Natural killer cell (primary cell): ENCODE measurements at regions not wholly inside any gene's neighbourhood (a gene's known extent, or its start where the extent isn't known, plus 50 kb on each side); places are given as distances from the start of the nearest gene placed in this dataset.

ENCODE experiments used
- ATAC-seq, 3 donors: fragments of 150-1000 bp in 2 of 3; fragments of 200-7000 bp in 1 of 3; cut with Tn5 transposase; 1 replicate in 1 of 3; 2 replicates in 2 of 3; pipeline ENCODE4 v1.10.0; 2021; ENCODE audit warnings: mild to moderate bottlenecking in 2 of 3, moderate library complexity in 2 of 3
- DNase-seq, 2 donors: peaks; one replicate each; pipeline versions ENCODE4 v3.0.0 to v3.0.0-alpha.2; 2013 to 2021; ENCODE audit warnings: mixed read lengths in 1 of 2
- H3K27ac ChIP-seq: one replicate; pipeline ENCODE4 v1.5.1; 2013; ENCODE audit warnings: mild to moderate bottlenecking, low read length
- H3K27me3 ChIP-seq: one replicate; pipeline ENCODE4 v1.6.1; 2013; ENCODE audit warnings: low read length; ENCODE audit not compliant: control insufficient read depth, insufficient read depth
- H3K36me3 ChIP-seq: one replicate; pipeline ENCODE4 v1.6.1; 2013; ENCODE audit warnings: low read length; ENCODE audit not compliant: control insufficient read depth, insufficient read depth
- H3K4me1 ChIP-seq: one replicate; pipeline ENCODE4 v1.6.1; 2013; ENCODE audit warnings: low read length; ENCODE audit not compliant: control insufficient read depth, insufficient read depth
- H3K4me3 ChIP-seq: one replicate; pipeline ENCODE4 v1.5.1; 2013; ENCODE audit warnings: low read length
- H3K9me3 ChIP-seq: one replicate; pipeline ENCODE4 v1.6.1; 2013; ENCODE audit warnings: low read length; ENCODE audit not compliant: control insufficient read depth, insufficient read depth
- H3K27ac Mint-ChIP-seq, 2 donors: one replicate each; pipeline ENCODE4 v1.8.0; 2022; ENCODE audit warnings: mild to moderate bottlenecking in 2 of 2, mixed read lengths in 2 of 2, moderate library complexity in 1 of 2
- H3K27me3 Mint-ChIP-seq, 2 donors: one replicate each; pipeline ENCODE4 v1.8.0; 2022; ENCODE audit warnings: low read depth in 2 of 2, mixed read lengths in 2 of 2
- H3K36me3 Mint-ChIP-seq: one replicate; pipeline ENCODE4 v1.8.0; 2022; ENCODE audit warnings: mixed read lengths
- H3K4me1 Mint-ChIP-seq, 2 donors: one replicate each; pipeline ENCODE4 v1.8.0; 2022; ENCODE audit warnings: mixed read lengths in 2 of 2
- H3K4me3 Mint-ChIP-seq: one replicate; pipeline ENCODE4 v1.8.0; 2022; ENCODE audit warnings: mild to moderate bottlenecking, moderate library complexity, mixed read lengths
- H3K9me3 Mint-ChIP-seq, 2 donors: one replicate each; pipeline ENCODE4 v1.8.0; 2022; ENCODE audit warnings: mixed read lengths in 2 of 2
- WGBS: methylation state at CpG from one replicate; pipeline ENCODE4 v1.1.7; 2013; ENCODE audit warnings: missing lambda C conversion rate; ENCODE audit not compliant: insufficient coverage; 5-methylcytosine and 5-hydroxymethylcytosine counted together
- intact Hi-C: fragments of 100-400 bp; cut with micrococcal nuclease; formaldehyde crosslinking; loops from one replicate; pipeline ENCODE4 v1.14.2; 2022
- TF ChIP-seq, protein P1 (sequence below): fragments of 200-600 bp; IDR thresholded peaks from one replicate; pipeline ENCODE4 v1.8.0; 2022; ENCODE audit warnings: antibody characterized with exemption

DNA sequence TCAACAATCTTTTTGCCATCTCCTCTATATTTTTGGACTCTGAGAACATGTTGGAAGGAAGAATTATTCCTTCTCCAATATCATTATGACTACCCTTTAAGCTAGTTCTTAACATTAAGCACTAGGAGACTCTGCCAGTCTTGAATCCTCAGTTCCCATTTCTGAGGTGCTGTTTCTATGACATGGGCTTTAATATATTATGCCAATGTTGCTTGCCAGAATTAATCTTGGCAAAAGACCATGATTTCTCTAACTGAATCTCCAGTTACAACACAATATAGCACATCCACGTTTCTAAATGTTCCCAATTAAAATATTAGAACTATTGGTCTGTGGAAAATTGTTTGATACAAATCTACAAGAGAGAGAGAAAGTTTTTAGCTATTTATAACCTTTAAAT is 250.0 kb downstream of the HGF start:
- H3K9me3 Mint-ChIP-seq: peaks cover 3 to 4% of the 10 kb centered on the region in 2 donors
- WGBS: no CpG with 5 or more reads among the region's 1 CpG
- H3K36me3 Mint-ChIP-seq: no peaks in the 10 kb centered on the region
- no peaks in the 10 kb centered on the region for H3K4me1 ChIP-seq
- intact Hi-C loops: no loop called here
- no peaks in the 10 kb centered on the region for H3K27me3 ChIP-seq
- TF ChIP-seq, protein P1, sequence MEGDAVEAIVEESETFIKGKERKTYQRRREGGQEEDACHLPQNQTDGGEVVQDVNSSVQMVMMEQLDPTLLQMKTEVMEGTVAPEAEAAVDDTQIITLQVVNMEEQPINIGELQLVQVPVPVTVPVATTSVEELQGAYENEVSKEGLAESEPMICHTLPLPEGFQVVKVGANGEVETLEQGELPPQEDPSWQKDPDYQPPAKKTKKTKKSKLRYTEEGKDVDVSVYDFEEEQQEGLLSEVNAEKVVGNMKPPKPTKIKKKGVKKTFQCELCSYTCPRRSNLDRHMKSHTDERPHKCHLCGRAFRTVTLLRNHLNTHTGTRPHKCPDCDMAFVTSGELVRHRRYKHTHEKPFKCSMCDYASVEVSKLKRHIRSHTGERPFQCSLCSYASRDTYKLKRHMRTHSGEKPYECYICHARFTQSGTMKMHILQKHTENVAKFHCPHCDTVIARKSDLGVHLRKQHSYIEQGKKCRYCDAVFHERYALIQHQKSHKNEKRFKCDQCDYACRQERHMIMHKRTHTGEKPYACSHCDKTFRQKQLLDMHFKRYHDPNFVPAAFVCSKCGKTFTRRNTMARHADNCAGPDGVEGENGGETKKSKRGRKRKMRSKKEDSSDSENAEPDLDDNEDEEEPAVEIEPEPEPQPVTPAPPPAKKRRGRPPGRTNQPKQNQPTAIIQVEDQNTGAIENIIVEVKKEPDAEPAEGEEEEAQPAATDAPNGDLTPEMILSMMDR: no peak
- H3K27ac ChIP-seq: no peak overlapping the region
- no peak overlapping the region for H3K27ac Mint-ChIP-seq
- no peaks in the 10 kb centered on the region for H3K4me1 Mint-ChIP-seq
- no peak for ATAC-seq
- no peaks in the 10 kb centered on the region for H3K9me3 ChIP-seq
- H3K27me3 Mint-ChIP-seq: no peaks in the 10 kb centered on the region
- no peak overlapping the region for H3K4me3 Mint-ChIP-seq
- no peak overlapping the region for H3K4me3 ChIP-seq
- no peak for DNase-seq
- no peaks in the 10 kb centered on the region for H3K36me3 ChIP-seq

GRCh38 chr7:81516898-81517297 is 252.9 kb downstream of the HGF start:
- no peak overlapping the region for H3K27ac ChIP-seq
- H3K27ac Mint-ChIP-seq: no peak overlapping the region
- H3K36me3 ChIP-seq: no peaks in the 10 kb centered on the region
- no peaks in the 10 kb centered on the region for H3K4me1 ChIP-seq
- no peaks in the 10 kb centered on the region for H3K27me3 ChIP-seq
- H3K9me3 ChIP-seq: no peaks in the 10 kb centered on the region
- H3K4me3 ChIP-seq: no peak overlapping the region
- H3K4me3 Mint-ChIP-seq: no peak overlapping the region
- no peaks in the 10 kb centered on the region for H3K27me3 Mint-ChIP-seq
- intact Hi-C loops: no loop called here
- no peaks in the 10 kb centered on the region for H3K36me3 Mint-ChIP-seq
- TF ChIP-seq, protein P1: no peak
- no peaks in the 10 kb centered on the region for H3K4me1 Mint-ChIP-seq
- peaks cover 3 to 6% of the 10 kb centered on the region in 2 donors for H3K9me3 Mint-ChIP-seq
- DNase-seq: no peak
- no peak for ATAC-seq

- DNase-seq (no peak), ATAC-seq (no peak)
- H3K9me3 Mint-ChIP-seq: peaks cover 7 to 9% of the 10 kb centered on the region in 2 donors
- intact Hi-C loops: no loop called here
- Histone ChIP-seq H3K27ac (no peak overlapping the region), H3K4me1 (no peaks in the 10 kb centered on the region), H3K36me3 (no peaks in the 10 kb centered on the region), H3K9me3 (no peaks in the 10 kb centered on the region), H3K27me3 (no peaks in the 10 kb centered on the region), H3K4me3 (no peak overlapping the region)
- no peak overlapping the region for H3K4me3 Mint-ChIP-seq
- WGBS: 80% methylated on average over 1 of the region's 1 CpG
- TF ChIP-seq, protein P1: no peak
- no peak overlapping the region for H3K27ac Mint-ChIP-seq
- H3K27me3 Mint-ChIP-seq: no peaks in the 10 kb centered on the region
- no peaks in the 10 kb centered on the region for H3K4me1 Mint-ChIP-seq
- H3K36me3 Mint-ChIP-seq: no peaks in the 10 kb centered on the region
Measured at GRCh38 chr7:81515009-81515408, 254.8 kb downstream of the HGF start.

GRCh38 chr7:81514546-81514945 is 255.3 kb downstream of the HGF start:
- H3K27ac ChIP-seq: no peak overlapping the region
- no peak for DNase-seq
- 56% methylated on average over 1 of the region's 3 CpGs for WGBS

More at GRCh38 chr7:81514546-81514945, 255.3 kb downstream of the HGF start:
- TF ChIP-seq, protein P1: no peak
- intact Hi-C loops: no loop called here
- no peak for ATAC-seq
- H3K27me3 Mint-ChIP-seq: no peaks in the 10 kb centered on the region
- peaks cover 7 to 9% of the 10 kb centered on the region in 2 donors for H3K9me3 Mint-ChIP-seq
- no peaks in the 10 kb centered on the region for H3K27me3 ChIP-seq
- no peak overlapping the region for H3K4me3 Mint-ChIP-seq
- H3K9me3 ChIP-seq: no peaks in the 10 kb centered on the region
- H3K4me3 ChIP-seq: no peak overlapping the region
- no peaks in the 10 kb centered on the region for H3K36me3 ChIP-seq
- H3K4me1 ChIP-seq: no peaks in the 10 kb centered on the region
- H3K4me1 Mint-ChIP-seq: no peaks in the 10 kb centered on the region
- H3K27ac Mint-ChIP-seq: no peak overlapping the region
- H3K36me3 Mint-ChIP-seq: no peaks in the 10 kb centered on the region
